Heart left ventricle (tissue), 16 donors: ENCODE measurements at regions not wholly inside any gene's neighbourhood (a gene's known extent, or its start where the extent isn't known, plus 50 kb on each side); places are given as distances from the start of the nearest gene placed in this dataset.

Experiments
- ATAC-seq, 4 donors: fragments of 200-7000 bp; cut with Tn5 transposase; one replicate each; pipeline ENCODE4 v1.9.1; 2020 to 2022; ENCODE audit warnings: moderate library complexity in 4 of 4, mild to moderate bottlenecking in 3 of 4, moderate number of reproducible peaks in 1 of 4
- DNase-seq, 5 donors: peaks; one replicate each; pipeline ENCODE4 v3.0.0-alpha.2; 2020
- H3K27ac ChIP-seq, 12 donors: fragments of 200-600 bp; sonication (generic) in 4 of 12; one replicate each; pipeline versions ENCODE4 v1.5.0 to v1.8.0; 2016 to 2022; ENCODE audit warnings: mild to moderate bottlenecking in 2 of 12
- H3K27me3 ChIP-seq, 9 donors: fragments of 200-600 bp; sonication (generic) in 2 of 9; one replicate each; pipeline versions ENCODE4 v1.5.1 to v1.8.0; 2016 to 2022; ENCODE audit warnings: mild to moderate bottlenecking in 3 of 9
- H3K36me3 ChIP-seq, 9 donors: fragments of 200-600 bp; sonication (generic) in 2 of 9; one replicate each; pipeline versions ENCODE4 v1.5.0 to v1.8.0; 2018 to 2022; ENCODE audit warnings: mild to moderate bottlenecking in 2 of 9
- H3K4me1 ChIP-seq, 12 donors: fragments of 200-600 bp; sonication (generic) in 4 of 12; one replicate each; pipeline versions ENCODE4 v1.5.0 to v1.8.0; 2016 to 2022; ENCODE audit warnings: mild to moderate bottlenecking in 3 of 12
- H3K4me3 ChIP-seq, 12 donors: fragments of 200-600 bp; sonication (generic) in 4 of 12; one replicate each; pipeline versions ENCODE4 v1.5.0 to v1.8.0; 2017 to 2022; ENCODE audit warnings: mild to moderate bottlenecking in 9 of 12, moderate library complexity in 4 of 12
- H3K9me3 ChIP-seq, 12 donors: fragments of 200-600 bp; sonication (generic) in 4 of 12; one replicate each; pipeline versions ENCODE4 v1.5.0 to v1.8.0; 2016 to 2022; ENCODE audit warnings: mild to moderate bottlenecking in 1 of 12
- CTCF ChIP-seq, 12 donors: fragments of 200-600 bp; sonication (generic) in 4 of 12; IDR thresholded peaks; one replicate each; pipeline versions ENCODE4 v1.5.0 to v1.8.0; 2018 to 2022; ENCODE audit warnings: antibody characterized with exemption in 12 of 12, mild to moderate bottlenecking in 5 of 12
- POLR2A ChIP-seq, 2 donors: fragments of 450-650 bp; IDR thresholded peaks; one replicate each; pipeline ENCODE4 v1.6.1; 2017; ENCODE audit warnings: antibody characterized with exemption in 2 of 2, mild to moderate bottlenecking in 2 of 2, moderate library complexity in 2 of 2
- WGBS, 4 donors: extraction: QIAGEN DNeasy Blood & Tissue Kit in 2 of 4; methylation state at CpG; one replicate each; pipeline versions ENCODE4 v1.1.5 to v1.1.7; 2013 to 2018; 5-methylcytosine and 5-hydroxymethylcytosine counted together
- intact Hi-C, 10 donors: fragments of 100-400 bp; cut with DNase I; formaldehyde crosslinking; loops; one replicate each; pipeline versions ENCODE4 v1.11.1 to v1.14.2; 2022
- donor health status: ischemic (EF 13 %, LVEDD 7.1; RV severe dilation, severe dysfunction).
- donor health status: healthy with polysubstance abuse.
- donor health status: DM: no; HTN: yes; CAD: no.
- donor health status: DM: no; HTN: no; CAD: no.
- donor health status: ischemic (EF 25% LVEDD 6.9; RV normal size, moderate dysfunction).
- donor health status: ischemic (EF 25% LVEDD 5.7; RV mildly dilated, moderate dysfunction).
- donor health status: healthy.
- donor health status: DM: yes; HTN: yes; CAD: no.
- donor health status: ischemic (EF 35%, LVEDD 5.7; RV mildly dilated, moderate dysfunction).
- donor health status: nonischemic (EF 11% LVEDD 7.7; RV severe dilation, severe dysfunction).
- donor health status: DM: yes; HTN: yes; CAD: no.
- donor health status: PGD.
- donor health status: ischemic (EF 29% LVEDD 5.4; RV normal size, mild dysfunction).
- donor health status: nonischemic (EF 23%, LVEDD 6.1; RV moderate dilation, normal function).

GRCh38 chr11:33941637-33942160, 49.8 kb upstream of the LMO2 start:
- 14 to 29% (median 20%) methylated on average over 7 of the region's 7 CpGs for WGBS, 4 donors
- Histone ChIP-seq H3K4me1 (peaks cover 0 to 47% (median 29%) of the 10 kb centered on the region in 12 donors), H3K27ac (peak overlapping the region in 9 of 12 donors; percentile 14 to 66 (median 39))

More at GRCh38 chr11:33941637-33942160, 49.8 kb upstream of the LMO2 start:
- no peak for TF ChIP-seq POLR2A (IDR thresholded peaks at IDR 0.05)
- TF ChIP-seq CTCF (IDR thresholded peaks at IDR 0.05) = no peak
- intact Hi-C loops = loop anchor here in 2 of 10 donors (5.0 kb wide), 1 partner anchor 74 kb away; no protein-coding TSS in a partner anchor
- H3K9me3 ChIP-seq = no peaks in the 10 kb centered on the region
- no peak overlapping the region for H3K4me3 ChIP-seq
- ATAC-seq (peak; percentile 64 to 78 (median 74)), DNase-seq (peak in 2 of 5 donors; percentile 37 to 46)
- H3K27me3 ChIP-seq = no peaks in the 10 kb centered on the region
- H3K36me3 ChIP-seq = no peaks in the 10 kb centered on the region
